HL-60/S4 treated with phorbol 12-myristate 13-acetate at 8.2 ng/mL for 4 days and 3 days (cell line): ENCODE measurements at regions not wholly inside any gene's neighbourhood (a gene's known extent, or its start where the extent isn't known, plus 50 kb on each side); places are given as distances from the start of the nearest gene placed in this dataset.
"Not testable (repeated sequence)": the region's sequence is repeated elsewhere in the genome, so short reads cannot be mapped to it uniquely, and the experiment has no call there.

Experiments used
- in situ Hi-C: fragments of 300-500 bp; cut with MboI; formaldehyde crosslinking; loops from 2 replicates; pipeline ENCODE4 v1.15.0; 2022; ENCODE audit warnings: low sequenced_read_pairs

- in situ Hi-C loops: no loop called here
Measured at GRCh38 chr5:39639618-39640089, 214.9 kb upstream of the DAB2 start.

- in situ Hi-C loops: no loop called here
Measured at GRCh38 chr5:39638813-39639212, 214.0 kb upstream of the DAB2 start.

GRCh38 chr5:39633057-39633456 lies 208.3 kb upstream of the DAB2 start:
- in situ Hi-C loops: no loop called here

GRCh38 chr5:39631958-39632357 lies 207.2 kb upstream of the DAB2 start:
- in situ Hi-C loops: no loop called here

- in situ Hi-C loops: no loop called here
Measured at GRCh38 chr5:39629946-39630345, 205.2 kb upstream of the DAB2 start.

- in situ Hi-C loops: no loop called here
Measured at GRCh38 chr5:39628348-39628747, 203.6 kb upstream of the DAB2 start.

- in situ Hi-C loops: no loop called here
Measured at GRCh38 chr5:39624890-39625289, 200.1 kb upstream of the DAB2 start.

GRCh38 chr5:39624268-39624886 lies 199.6 kb upstream of the DAB2 start:
- in situ Hi-C loops: no loop called here

- in situ Hi-C loops: no loop called here
Measured at GRCh38 chr5:39623291-39623865, 198.6 kb upstream of the DAB2 start.

GRCh38 chr5:39622281-39622680 lies 197.5 kb upstream of the DAB2 start:
- in situ Hi-C loops: no loop called here

- in situ Hi-C loops: no loop called here
Measured at GRCh38 chr5:39619168-39619818, 194.5 kb upstream of the DAB2 start.

GRCh38 chr5:39618391-39618790 lies 193.6 kb upstream of the DAB2 start:
- in situ Hi-C loops: no loop called here

- in situ Hi-C loops: no loop called here
Measured at GRCh38 chr5:39616131-39616530, 191.4 kb upstream of the DAB2 start.

GRCh38 chr5:39611076-39611475 lies 186.3 kb upstream of the DAB2 start:
- in situ Hi-C loops: not testable (repeated sequence)

- in situ Hi-C loops: no loop called here
Measured at GRCh38 chr5:39608024-39608423, 183.2 kb upstream of the DAB2 start.

GRCh38 chr5:39606591-39606990 lies 181.8 kb upstream of the DAB2 start:
- in situ Hi-C loops: no loop called here

GRCh38 chr5:39605588-39606575 lies 181.1 kb upstream of the DAB2 start:
- in situ Hi-C loops: no loop called here

GRCh38 chr5:39605145-39605544 lies 180.4 kb upstream of the DAB2 start:
- in situ Hi-C loops: no loop called here

GRCh38 chr5:39604491-39604890 lies 179.7 kb upstream of the DAB2 start:
- in situ Hi-C loops: no loop called here

GRCh38 chr5:39599721-39600431 lies 175.1 kb upstream of the DAB2 start:
- in situ Hi-C loops: loop anchor here (25.0 kb wide), 1 partner anchor 1137 kb away; no protein-coding TSS in a partner anchor
